GM21367 (cell line): ENCODE measurements at regions not wholly inside any gene's neighbourhood (a gene's known extent, or its start where the extent isn't known, plus 50 kb on each side); places are given as distances from the start of the nearest gene placed in this dataset.

ENCODE experiments used
- ATAC-seq: cut with Tn5 transposase; IDR thresholded peaks from one replicate; pipeline ENCODE4 v1.9.1; 2021; ENCODE audit not compliant: unreplicated experiment

DNA sequence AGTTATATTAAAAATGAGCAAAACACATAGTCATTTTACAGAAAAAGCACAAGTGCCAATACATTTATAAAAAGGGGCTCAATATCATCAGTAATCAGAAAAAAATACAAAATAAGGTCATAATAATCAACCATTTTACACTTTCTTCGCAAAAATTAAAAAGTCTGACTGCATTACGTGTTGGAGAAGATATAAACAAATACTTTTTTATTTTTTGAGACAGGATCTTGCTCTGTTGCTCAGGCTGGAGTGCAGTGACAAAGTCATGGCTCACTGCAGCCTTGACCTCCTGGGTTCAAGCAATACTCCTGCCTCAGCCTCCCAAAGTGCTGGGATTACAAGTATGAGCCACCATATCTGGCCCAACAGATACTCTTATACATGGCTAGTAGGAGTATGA, 181.5 kb upstream of the DIO3 start:
- ATAC-seq: no peak

DNA sequence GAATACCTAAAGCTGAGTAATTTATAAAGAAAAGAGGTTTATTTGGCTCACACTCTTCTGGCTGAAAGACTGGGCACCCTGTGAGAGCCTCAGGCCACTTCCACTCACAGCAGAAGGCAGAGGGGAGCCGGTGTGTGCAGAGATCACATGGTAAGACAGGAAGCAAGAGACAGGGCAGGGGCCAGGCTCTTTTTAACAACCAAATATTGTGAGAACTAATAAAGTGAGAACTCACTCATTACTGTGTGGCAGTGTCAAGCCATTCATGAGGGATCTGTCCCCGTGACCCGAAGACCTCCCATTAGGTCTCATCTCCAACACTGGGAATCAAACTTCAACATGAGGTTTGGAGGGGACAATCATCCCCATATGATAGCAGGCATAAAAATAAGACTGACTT, 180.8 kb upstream of the DIO3 start:
- ATAC-seq: no peak

DNA sequence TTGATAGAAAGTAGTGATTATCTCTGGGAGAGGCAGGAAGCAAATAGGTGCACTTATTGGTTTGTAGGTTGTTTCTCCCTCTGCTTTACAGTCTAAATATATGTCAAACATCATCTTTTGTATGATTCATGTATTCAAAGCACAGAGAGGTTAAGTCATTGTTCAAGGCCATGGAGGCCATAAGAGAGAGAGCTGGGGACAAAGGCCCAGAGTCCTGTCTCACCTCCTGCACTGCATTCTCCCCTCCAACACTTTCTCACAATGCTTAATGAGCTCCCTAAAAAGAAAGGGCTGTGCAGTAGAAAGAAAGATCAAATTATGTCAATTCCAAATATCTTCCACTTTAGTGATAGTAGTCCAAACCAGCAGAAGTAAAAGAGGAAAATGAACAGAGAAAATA, 180.4 kb upstream of the DIO3 start:
- no peak for ATAC-seq

DNA sequence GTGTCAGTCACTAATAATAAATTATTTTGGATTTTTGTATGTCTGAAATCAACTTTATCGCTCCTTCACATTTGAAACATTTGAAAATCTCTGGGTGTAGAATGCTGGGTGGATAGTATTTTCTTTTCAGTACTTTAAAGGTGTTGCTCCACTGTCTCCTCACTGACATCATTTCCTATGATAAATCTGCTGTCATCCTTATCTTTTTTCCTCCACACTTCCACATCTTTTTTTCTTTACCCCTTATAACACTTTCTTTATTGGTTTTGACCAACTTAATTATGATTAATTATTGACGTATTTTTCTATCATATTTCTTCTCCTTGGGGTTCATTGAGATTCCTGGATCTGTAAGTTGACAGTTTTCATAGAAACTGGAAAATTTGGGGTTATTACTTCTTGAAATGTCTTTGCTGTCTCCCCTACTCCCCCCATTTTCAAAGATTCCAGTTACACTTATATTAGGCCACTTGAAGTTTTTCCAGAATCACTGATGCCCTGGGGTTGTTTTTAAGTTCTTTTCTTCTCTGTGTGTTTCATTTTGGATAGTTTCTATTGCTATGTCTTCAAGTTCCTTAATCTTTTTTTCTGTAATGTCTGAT, 177.5 kb upstream of the DIO3 start:
- ATAC-seq: no peak

DNA sequence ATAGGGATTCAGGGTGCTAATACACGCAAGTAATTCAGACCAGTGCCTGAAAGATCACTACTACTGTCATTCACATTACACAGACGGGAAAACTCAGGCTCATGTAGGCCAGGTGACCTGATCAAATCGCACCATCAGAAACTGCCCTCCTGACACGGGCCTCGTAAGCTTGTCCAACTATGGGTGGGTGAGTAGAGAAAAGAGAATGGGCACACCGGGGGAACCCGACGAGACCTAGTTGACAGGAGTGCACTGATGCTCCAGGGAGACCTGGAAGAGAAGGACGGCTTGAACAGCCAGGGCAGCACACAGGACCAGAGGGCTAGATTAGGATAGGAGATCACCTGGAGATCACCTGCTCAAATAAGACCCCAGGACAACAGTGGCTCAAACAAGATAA, 166.9 kb upstream of the DIO3 start:
- ATAC-seq: no peak

DNA sequence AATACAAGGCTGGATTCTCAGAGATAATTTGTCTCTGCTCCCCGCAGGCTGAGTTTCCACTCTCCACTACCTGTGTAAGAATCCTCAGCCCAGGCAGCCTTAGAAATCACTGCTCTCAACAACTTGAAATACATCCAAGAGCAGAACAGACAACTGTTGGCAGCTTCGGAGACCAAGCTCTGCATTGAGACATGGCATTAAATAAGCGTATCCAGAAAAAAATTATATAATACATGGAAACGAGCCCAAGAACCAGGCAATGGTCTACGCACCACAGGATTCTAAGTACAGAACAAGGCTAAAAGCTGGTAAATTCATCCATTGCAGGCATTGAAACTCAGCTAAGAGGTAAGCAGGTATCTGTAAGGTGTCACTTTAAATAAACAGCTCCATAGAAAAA, 165.5 kb upstream of the DIO3 start:
- no peak for ATAC-seq

DNA sequence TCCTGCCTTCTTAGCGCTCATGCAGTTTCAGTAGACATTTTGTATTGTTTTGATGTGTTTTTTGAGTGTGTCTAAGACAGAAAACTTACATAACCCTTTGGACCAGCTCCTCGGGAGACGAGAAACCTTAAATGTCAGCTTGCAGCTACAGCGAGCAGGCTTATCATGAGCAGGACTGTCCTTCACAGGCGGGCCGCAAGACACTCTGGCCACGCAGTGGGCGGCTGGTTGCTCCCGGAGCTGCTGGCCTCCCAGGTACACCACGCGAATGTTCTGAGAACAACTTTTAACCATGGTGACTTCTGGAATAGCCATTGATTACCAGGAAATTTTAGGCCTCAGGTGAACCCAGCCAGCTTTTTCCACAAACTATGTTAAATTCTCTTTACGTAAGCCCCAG, 164.1 kb upstream of the DIO3 start:
- ATAC-seq: no peak

DNA sequence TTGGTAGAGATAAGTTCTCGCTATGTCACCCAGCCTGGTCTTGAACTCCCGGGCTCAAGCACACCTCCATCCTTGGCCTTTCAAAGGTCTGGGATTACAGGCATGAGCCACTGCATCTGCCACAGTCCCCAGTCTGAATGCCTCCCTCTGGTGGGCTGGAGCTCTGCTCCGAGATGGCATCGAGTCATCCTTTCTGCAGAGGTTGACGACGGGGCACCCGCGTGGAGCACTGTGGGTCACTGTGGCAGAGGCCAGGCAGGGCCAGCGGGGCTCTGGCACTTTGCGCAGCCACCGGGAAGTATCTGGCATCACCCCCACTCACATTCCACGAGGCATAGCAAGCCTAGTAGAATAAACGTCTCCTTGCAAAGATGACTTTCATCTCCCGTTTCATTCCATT, 163.3 kb upstream of the DIO3 start:
- ATAC-seq: no peak

DNA sequence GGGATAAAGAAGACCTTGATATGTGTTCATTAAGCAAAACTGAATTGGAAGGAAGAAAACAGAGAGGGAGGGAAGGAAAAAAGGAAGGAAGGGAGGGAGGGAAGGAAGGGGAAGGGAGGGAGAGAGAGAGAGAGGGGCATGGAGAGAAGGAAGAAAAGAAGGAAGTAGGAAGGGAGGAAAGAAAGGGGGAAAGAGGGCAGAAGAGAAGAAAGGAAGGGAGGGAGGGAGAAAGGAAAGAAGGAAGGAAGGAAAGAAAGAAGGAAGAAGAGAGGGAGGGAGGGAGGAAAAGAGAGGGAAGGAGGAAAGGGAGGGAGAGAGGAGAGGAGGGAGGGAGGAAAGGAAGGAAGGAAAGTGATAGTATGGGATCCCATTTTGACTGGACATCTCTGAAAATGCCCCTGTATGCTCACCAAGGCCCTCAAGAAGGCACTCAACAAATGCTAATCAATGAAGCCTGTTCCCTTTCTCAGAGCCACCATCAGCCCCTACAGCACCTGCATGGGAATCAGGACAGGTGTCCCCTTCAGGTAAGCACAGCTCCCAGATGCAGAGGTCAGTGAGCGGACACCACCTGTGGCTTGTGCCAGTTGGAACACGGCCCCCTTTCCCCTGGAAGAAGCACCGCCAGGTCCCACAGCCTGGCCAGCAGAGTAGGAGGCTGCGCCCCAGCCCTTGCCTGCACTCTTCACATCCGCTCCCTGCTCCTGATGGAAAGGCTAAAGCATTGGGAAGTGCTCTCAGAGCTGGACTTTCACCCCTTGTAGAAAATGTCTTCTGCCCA, 161.4 kb upstream of the DIO3 start:
- ATAC-seq: no peak

DNA sequence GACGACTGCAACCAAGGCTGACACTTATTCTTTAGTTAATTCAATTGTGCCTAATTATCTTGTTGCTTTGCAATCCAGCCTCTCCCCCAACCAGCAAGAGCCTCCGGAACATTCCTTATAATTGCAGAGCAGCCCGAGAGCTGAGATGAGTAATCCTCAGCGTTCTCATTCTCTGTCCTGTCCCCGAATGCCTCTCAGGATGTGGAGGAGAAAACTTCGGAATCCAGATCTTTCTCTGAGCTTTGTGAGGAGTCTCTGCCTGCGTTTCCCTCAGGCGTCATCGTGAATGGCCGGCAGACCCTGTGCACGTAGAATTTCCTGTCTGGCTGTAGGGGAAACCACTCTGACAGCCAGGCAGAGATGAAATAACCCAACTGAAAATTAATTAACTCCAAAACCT, 160.5 kb upstream of the DIO3 start:
- ATAC-seq: no peak

DNA sequence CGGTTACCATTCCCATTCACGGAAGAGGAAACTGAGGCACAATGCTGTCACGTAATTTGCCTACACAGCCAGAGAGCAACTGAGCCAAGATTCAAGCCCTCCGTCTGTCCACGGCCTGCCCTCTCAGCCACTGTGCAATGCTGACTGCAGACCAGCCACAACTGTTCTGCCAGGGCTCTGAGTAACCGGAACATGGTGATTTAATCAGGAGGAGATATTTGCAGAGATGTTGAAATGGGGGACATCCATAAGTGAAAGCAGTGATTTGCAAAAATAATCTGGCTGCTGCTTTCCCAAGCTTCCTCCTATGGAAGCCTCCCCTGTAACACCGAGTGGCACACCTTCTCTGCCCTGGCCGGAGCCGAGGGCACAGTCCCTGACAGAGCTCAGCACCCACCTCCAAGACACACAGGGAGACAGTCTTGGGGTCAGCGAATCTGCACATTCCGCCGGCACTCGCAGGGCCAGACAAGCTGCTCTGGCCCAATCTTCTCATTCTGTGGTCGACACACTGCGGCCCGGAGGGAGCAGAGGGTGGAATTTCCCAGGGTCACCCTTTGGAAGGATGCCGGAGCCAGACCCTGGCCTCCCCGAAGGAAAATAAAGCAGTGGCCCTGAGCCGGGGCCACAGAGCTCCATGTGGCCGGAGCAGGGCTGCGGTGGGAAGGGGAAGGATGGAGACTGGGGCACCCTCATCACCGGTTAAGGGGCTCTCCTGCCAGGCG, 158.2 kb upstream of the DIO3 start:
- ATAC-seq: no peak

DNA sequence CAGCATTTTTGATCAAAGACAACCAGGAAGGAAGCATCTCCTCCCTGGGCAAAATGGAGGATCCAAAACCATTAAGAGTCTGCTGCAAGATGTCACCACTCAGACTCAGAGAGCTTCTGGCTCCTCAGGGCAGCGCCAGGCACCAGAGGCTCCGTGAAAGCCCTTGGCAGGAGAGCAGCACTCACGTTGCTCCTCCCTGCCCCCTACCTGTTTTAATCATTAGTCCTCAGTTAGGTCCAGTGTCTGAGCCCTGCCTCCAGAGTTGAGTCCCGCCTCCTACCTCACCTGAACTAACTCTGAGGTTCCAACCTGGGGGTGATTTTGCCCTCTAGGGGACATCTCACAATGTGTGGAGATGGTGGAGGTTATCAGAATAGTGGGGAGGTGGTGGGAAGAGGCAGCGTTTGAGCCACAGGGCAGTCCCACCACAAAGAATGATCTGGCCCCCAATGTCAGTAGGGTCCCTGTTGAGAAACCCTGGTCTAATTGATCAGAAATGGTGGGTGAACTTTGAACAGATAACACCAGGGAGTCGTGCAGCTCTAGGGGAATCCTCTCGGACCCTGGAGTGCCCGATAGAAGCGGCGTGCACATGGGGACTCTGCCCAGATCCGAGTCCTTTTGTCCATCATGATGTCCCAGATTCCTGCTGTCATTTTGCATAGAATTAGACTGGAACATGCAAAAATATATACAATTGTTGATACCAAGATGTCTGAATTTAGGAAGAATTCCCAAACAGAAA, 156.7 kb upstream of the DIO3 start:
- ATAC-seq: no peak

DNA sequence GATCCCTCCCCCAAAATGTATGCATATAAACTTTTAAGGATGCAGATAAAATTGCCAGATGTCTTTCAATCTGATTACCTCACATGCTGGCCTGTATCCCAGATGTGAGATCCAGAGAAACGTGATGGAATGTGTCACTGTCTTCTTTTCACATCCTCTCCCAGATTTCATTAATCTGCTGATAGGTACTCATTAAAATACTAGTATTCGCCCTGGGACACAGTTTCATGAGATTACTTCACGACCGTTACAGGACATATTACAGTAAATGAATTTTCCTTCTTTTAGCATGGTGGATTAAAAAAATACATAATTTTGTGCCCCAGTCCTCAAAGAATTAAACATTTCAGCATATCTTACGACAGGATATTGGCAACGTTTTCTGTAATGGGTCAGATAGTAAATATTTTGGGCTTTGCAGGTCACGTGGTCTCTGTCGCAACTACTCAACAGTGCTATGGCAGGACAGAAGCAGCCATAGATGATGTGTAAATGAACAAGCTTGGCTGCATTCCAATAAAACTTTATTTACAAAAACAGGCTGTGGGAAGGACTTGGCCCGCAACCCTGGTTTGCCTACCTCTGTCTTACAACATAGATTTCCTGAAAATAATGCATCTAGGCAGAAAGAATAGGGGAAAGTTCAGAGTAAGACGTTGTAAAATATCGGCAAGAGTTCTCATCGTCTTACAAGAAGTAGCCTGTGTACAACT, 156.0 kb upstream of the DIO3 start:
- no peak for ATAC-seq

DNA sequence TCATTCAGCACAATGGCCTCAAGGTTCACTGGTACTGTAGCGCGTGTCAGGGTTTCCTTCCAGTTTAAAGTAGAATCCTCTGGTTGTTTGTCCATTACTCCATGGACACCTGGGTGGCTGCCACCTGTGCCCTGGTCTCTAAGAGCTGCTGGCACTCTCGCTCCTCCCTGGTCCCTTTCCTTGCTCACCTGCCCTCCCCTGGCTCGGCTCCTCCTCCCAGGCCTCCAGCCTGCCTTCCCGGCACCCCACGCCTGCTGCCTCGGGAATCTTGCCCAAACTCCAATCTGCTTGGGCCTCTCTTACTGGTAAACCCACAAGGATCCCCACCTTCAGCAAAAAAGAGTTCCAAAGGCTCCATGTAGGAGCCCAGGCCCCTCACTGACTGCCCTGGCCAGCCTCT, 154.4 kb upstream of the DIO3 start:
- no peak for ATAC-seq

DNA sequence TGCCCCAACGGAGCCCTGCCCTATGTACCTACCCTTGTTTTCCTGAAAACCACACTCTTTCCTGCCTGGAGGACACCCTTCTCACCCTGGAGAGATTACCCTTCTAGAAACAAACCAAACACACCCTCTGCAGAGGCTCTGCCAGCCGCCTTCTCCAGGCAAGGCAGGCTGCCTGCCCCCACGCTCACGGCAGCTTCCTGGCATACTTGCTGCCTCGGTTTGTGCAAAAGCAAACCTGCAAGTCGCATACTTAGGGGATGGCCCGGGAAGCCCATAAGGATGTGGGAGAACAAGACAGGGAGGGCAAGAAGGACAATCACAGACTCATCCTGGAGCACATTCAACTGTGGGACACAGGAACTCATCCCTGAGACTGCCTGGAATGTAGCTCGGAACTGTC, 154.0 kb upstream of the DIO3 start:
- no peak for ATAC-seq

DNA sequence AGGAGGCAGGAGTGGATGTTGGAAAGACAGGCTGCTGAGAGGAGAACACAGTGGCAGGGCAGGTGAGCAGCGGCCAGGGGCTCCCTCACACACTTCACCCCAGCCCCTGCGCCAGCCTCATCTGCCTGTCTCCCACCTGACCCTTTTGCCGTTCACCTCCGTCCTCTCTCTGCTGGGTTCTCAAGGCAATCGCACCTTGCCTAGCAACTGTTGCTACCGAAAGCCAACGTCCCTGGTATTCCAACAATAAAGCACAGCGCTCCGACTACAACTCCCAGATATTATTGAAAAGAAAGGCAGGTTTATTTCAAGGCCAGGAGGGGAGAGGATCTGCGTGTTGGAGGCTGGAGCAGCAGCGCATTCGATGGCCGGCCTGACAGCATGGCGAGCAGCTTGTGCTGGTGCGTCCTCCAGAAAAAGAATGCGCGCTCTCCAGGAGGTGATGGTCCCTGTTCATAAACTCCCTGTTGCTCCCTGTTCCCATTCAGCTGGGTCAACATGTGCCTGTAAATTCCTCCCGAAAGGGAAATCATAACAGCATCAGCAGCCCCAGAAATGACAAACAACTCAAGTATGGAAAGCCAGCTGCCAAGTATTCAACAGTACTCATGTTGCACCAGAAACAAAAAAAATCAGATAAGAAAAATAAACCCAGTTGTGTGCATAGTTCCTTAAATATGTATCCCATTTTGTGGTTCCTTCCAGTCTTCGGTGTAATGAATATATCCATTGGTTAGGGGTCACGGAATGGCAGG, 153.0 kb upstream of the DIO3 start:
- no peak for ATAC-seq

DNA sequence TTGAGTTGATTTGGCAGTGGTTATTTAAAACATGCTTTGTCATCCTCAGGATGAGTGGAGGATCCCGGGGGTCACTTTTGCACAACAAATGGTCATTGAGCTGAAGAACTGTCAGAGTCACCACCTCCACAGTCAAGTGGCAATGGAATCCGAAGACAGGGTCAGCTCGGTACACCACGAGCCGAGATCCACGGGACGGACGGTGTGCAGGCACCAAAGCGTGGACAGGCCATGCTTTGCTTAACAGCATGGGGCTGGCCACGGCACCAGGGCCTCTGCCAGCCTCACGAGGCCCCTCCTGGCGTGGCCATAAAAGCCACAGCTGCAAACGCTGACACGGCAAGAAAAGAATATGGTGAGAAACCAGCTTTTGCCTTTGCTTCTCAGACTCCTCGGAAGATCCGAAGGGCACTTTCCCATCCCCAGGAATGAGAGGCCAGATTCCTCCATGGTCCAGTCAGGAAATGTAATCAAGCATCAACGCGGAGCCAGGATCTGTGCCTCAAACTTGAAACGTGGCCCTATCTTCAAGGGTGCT, 152.2 kb upstream of the DIO3 start:
- no peak for ATAC-seq

DNA sequence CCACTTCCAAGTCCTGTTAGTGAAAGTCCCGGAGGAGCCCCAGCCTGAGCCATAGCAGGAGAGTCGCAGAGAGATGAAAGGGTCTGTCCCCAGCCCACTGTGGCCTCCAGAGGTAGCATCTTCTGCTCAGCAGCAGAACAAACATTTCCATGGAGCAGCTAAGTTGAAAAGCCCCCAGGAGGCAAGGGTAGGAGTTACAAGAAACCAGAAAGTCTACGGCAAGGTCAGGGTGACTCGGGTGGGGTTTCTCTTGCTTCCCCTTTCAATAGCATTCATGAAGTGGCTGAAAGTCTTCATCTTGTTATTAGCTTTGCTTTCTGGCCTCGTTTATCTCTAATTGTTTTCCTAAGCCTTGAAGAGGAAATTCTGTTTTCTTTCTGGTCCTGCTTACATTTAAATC, 151.2 kb upstream of the DIO3 start:
- no peak for ATAC-seq

DNA sequence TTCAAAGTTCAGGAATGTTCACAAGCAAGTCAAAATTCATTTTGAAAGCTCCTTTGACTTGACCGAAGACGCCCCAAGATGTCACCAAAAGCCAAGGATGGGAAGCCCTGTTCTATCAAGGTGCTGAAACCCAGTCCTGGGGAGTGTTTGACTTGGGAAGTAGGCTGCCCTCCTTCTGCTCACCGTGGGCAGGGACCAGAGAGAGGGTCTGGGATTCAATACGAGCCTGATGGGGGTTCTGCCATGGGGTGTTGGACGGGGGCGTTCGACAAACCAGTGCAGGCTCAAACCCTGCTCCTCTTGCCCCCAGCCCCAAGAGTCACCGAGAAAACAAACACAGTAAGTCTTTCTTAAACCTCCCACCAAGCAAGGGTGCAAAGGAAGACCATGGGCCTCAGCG, 150.1 kb upstream of the DIO3 start:
- ATAC-seq: no peak

DNA sequence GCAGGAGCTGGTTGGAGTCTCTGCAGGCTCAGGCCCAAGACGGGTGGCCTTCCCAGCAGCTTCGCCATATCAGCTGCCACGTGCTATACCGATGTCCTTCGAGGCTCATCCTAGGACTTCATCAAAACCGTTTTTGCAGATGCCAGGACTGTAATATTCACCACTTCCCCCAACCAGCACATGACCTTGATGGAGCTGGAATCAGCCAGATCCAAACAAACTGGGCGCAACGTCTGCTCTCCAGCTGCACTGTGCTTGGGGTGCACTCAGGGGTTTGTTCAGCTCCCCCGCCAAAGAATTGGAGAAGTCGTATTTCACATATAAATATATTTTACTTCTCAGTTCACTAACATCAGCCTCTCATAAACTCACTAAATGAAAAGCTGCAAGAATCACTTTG, 149.5 kb upstream of the DIO3 start:
- ATAC-seq: no peak
